HS-5 (cell line): ENCODE measurements at regions not wholly inside any gene's neighbourhood (a gene's known extent, or its start where the extent isn't known, plus 50 kb on each side); places are given as distances from the start of the nearest gene placed in this dataset.
"Not testable (repeated sequence)": the region's sequence is repeated elsewhere in the genome, so short reads cannot be mapped to it uniquely, and the experiment has no call there.

Source experiments
- DNase-seq: peaks from one replicate; pipeline ENCODE4 v3.0.0-alpha.2; 2012; ENCODE audit warnings: low read depth

DNA sequence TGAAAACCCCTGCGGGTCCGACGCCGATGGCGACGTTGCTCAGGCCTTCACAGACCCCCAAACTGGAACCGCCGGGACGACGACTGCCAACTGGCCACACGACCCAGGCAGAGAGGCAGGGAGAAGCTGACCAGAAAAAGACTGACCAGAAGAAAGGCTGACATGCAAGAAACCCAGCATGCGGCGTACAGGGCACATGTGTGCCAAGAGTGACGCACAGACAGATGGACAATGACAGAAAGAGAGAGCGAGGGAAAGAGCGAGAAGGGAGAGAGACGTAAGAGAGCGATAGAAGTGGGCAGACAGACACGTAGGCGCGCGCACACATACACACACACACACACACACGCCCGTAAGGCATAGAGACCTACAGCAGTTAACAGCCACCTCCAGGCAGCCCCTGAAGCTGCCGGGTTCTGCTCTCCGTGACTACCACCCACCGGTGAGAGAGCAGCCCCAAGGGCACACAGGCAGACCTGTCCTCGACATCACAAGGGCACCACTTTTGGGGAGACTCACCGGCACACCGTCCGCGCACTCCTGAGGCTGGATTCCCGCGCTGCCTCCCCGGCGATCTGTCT is 67.2 kb upstream of the ZNF527 start:
- DNase-seq, result no peak

DNA sequence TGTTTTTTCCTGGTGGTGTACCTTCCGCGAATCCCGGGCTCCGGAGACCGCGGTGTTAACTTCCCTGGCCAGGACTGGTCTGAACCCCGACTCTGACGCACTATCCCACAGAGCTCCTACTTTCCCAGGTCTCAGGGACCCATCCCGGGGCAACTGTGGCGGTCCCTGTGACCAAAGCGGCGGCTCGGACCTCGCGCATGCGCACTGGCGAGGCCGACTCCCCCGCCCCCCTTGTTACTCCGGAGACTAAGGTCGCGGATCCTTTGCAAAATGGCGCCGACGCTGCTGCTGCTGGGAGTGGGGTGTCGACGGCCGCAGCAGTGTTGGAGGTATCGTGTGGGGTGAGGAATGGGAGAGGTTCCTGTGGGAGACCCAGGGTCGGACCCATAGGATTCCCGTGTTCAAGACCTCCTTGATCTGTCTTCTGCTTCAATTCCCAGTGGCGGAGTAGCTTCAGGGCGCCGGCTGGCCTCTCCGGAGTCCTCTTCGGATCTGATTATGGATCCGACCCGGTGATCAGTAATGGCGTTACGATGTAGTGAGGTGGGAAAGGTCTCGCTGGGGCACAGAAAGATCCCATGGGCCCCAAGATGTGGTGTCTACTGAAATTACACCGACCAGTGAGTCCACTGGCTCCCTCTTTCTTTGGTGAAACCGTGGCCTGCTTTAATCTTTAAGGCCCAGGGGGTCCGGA is 66.6 kb upstream of the ZNF527 start:
- DNase-seq, result no peak

GRCh38 chr19:37304884-37305255 is 66.0 kb upstream of the ZNF527 start:
- DNase-seq, result no peak

GRCh38 chr19:37306383-37306963 is 64.4 kb upstream of the ZNF527 start:
- DNase-seq, result no peak

DNA sequence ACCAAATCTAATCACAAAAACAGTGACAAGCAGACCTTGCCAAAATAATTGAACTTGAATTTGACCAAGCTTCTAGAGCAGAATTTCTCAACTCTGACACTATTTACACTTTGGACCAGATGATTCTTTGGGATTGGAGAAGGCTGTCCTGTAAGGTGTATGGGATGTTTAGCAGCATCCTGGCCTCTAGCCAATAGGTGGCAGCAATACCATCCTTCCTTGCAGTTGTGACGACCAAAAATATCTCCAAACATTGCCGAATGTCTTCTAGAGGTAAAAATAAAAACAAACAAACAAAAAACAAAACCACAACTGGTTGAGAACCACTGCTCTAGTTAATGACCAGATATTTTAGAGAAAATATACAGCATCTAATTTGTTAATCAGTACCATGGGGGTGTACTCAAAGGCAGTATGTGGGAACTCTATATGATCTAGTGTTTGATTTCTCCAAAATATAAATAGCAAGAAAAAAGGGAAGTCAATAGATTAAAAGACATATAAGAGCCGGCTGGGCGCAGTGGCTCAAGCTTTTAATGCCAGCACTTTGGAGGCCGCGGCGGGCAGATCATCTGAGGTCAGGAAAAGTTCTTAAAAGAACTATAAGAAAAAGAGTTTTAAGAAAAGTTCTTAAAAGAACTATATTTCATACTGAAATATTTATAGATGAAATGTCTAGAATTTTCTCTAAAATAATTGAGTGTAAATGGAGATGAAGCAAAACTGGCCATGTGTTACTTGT is 60.9 kb upstream of the ZNF527 start:
- no peak for DNase-seq

DNA sequence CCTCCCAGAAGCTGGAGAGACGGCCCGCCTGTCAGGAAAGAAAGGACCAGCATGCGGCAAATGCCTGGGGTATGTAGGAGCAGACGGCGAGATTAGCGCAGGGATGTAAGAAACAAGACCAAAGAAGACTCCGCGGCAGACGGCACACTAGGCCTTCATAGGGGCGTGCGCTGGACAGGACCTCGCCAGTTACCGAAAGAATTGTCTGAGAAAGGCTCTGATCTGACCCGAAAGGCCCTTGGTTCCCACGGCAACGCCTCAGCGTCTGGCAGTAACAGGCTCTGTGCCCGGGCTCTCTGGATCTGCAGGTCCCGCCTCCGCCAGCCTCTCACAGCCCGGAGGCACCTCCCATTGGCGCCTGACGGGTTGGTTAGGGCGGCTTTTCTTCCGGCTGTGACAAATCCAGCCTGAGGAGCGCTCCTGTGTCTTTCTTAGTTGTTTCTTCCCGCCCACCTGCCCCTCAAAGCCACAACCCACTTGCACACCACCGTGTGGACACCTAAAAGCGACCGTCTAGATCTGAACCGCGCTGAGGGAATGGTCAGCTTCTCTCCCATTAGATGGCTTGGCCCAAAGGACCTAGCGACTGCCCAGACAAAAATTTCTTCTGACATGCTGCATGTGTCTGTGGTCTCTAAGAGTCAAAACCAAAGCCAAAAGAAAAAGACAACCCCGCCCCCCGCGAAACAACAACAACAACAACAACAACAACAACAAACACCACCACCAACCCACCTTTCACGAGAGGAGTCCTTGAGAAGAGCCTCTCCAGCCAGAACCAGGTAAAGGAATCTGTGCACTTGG is 58.2 kb upstream of the ZNF527 start:
- not testable (repeated sequence) for DNase-seq

DNA sequence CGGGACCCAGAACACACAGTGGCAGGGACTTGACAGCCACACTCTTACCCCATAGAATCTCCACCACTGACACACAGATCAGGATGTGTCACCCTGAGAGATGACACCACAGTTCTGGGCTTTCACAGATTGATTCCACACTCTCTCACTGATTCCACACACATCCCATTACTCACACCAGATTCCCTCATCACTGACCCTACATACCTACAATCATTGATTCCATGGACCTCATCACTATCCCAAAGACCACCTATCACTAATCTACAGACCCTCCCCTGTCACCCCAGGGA is 57.6 kb upstream of the ZNF527 start:
- no peak for DNase-seq

- peak; percentile 92 for DNase-seq
Measured at GRCh38 chr19:37317403-37318209, 53.3 kb upstream of the ZNF527 start.

GRCh38 chr19:37320988-37321387 is 49.9 kb upstream of the ZNF527 start:
- DNase-seq, result not testable (repeated sequence)
